Type B pancreatic cell (in vitro differentiated cells): ENCODE measurements at regions not wholly inside any gene's neighbourhood (a gene's known extent, or its start where the extent isn't known, plus 50 kb on each side); places are given as distances from the start of the nearest gene placed in this dataset.

ENCODE experiments used
- DNase-seq: peaks from one replicate; pipeline ENCODE4 v3.0.0; 2021; ENCODE audit warnings: mixed read lengths; ENCODE audit not compliant: unreplicated experiment; ENCODE audit errors: extremely low spot score
- H3K27ac Mint-ChIP-seq: 2 replicates; pipeline ENCODE4 v1.8.0; 2021; ENCODE audit warnings: mild to moderate bottlenecking, mixed read lengths
- H3K27me3 Mint-ChIP-seq: 2 replicates; pipeline ENCODE4 v1.8.0; 2021; ENCODE audit warnings: mixed read lengths
- H3K36me3 Mint-ChIP-seq: 2 replicates; pipeline ENCODE4 v1.8.0; 2021; ENCODE audit warnings: mixed read lengths
- H3K4me1 Mint-ChIP-seq: one replicate; pipeline ENCODE4 v1.8.0; 2021; ENCODE audit warnings: mixed read lengths; ENCODE audit not compliant: unreplicated experiment
- H3K4me3 Mint-ChIP-seq: 2 replicates; pipeline ENCODE4 v1.8.0; 2021; ENCODE audit warnings: mild to moderate bottlenecking, mixed read lengths
- H3K9me3 Mint-ChIP-seq: 2 replicates; pipeline ENCODE4 v1.8.0; 2021; ENCODE audit warnings: mixed read lengths
- TF ChIP-seq, protein P1 (sequence below): fragments of 200-600 bp; sonication (generic); conservative IDR thresholded peaks from 2 replicates; pipeline ENCODE4 v1.5.0; 2021; ENCODE audit warnings: antibody characterized with exemption, mild to moderate bottlenecking

DNA sequence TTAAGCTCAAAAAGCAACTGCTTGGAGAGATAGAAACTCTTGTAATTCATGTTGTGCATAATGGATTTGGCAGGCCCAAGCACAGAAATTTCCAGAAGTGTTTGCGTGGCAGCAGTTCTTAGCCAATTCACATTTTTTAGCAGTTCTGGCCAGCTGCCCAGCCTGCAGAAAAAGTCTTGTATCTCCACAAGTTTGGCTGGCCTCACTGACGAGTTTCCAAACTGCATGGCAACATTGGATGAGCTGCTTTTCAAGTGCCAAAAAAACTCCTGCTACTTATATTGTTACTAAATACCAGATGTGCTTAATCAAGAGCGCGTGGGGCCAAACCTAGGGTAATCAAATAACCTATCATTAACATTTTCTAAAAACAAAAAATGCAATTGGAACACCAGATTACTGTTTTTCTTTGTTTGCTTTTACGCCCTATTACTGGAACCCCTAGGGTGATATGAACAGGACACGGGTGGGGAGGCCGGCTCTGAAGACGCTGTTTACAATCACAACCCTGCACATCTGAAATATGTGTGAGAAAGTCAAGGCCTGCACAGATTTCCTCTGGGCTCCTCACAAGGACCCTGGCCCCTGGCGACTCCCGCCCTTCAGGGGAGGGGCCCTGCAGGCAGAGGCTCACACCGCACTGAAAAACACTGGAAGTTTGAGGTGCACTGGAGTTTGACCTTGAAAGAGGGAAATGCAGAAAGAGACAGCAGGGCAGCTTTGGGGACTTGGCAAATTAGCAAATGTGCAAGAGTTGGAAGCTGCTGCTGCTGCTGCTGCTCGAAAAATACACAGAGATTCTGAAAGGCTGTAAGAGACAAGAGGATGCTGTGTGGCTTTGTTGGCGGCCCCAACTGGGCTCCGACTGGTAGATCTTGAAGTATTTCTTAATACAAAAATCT lies 55.2 kb upstream of the TARBP1 start:
- Mint-ChIP-seq H3K27me3 (no peaks in the 10 kb centered on the region), H3K9me3 (no peaks in the 10 kb centered on the region), H3K27ac (peak overlapping the region; percentile 82), H3K4me3 (peak overlapping the region; percentile 23), H3K4me1 (peaks cover 89% of the 10 kb centered on the region), H3K36me3 (no peaks in the 10 kb centered on the region)
- TF ChIP-seq, protein P1, sequence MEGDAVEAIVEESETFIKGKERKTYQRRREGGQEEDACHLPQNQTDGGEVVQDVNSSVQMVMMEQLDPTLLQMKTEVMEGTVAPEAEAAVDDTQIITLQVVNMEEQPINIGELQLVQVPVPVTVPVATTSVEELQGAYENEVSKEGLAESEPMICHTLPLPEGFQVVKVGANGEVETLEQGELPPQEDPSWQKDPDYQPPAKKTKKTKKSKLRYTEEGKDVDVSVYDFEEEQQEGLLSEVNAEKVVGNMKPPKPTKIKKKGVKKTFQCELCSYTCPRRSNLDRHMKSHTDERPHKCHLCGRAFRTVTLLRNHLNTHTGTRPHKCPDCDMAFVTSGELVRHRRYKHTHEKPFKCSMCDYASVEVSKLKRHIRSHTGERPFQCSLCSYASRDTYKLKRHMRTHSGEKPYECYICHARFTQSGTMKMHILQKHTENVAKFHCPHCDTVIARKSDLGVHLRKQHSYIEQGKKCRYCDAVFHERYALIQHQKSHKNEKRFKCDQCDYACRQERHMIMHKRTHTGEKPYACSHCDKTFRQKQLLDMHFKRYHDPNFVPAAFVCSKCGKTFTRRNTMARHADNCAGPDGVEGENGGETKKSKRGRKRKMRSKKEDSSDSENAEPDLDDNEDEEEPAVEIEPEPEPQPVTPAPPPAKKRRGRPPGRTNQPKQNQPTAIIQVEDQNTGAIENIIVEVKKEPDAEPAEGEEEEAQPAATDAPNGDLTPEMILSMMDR, result no peak
- DNase-seq, result no peak

DNA sequence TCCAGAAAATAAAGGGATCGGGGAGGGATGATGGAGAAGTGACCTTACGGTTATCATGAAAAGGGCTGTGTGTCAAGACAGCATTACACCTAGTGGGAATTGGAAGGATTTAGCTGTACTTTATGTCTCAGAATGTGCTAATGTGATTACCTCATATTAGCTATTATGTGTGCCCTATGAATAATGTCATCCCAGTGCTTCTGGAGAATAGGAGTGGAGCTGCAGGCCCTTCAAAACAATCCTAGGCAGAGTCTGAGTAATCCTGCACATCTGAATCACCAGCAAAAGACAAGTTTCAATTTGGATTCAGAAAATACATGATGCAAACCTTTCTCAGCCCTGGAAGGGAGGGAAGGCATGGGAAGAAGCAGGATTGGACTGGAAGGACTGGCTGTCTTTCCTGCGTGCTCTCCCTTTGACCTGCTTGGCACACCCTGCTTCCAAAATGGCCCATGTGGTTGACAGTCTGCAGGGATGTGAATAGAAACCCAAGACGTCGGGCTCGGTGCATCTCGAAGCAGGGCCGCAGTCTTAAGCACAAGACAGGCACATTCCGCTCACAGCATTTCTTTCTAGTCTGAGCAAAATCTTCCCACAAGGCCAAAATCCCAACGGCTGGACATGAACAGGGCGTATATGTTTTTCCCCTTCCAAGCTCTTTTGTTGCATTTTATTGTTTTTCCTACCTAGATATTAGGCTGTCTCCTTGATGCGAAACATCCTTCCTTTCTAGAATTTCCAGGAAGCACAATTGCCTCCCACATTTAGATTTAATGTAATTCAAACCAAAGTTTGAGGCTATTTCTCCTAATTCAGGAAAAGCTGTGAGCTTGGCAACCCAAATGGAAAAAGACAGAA lies 54.3 kb upstream of the TARBP1 start:
- peaks cover 90% of the 10 kb centered on the region for H3K4me1 Mint-ChIP-seq
- H3K9me3 Mint-ChIP-seq, result no peaks in the 10 kb centered on the region
- no peaks in the 10 kb centered on the region for H3K36me3 Mint-ChIP-seq
- H3K27me3 Mint-ChIP-seq, result no peaks in the 10 kb centered on the region
- TF ChIP-seq, protein P1, result no peak
- no peak overlapping the region for H3K4me3 Mint-ChIP-seq
- peak overlapping the region; percentile 82 for H3K27ac Mint-ChIP-seq
- no peak for DNase-seq

GRCh38 chr1:234532503-234532922 lies 53.5 kb upstream of the TARBP1 start:
- Mint-ChIP-seq H3K4me3 (peak overlapping the region; percentile 36), H3K27me3 (no peaks in the 10 kb centered on the region), H3K4me1 (peaks cover 90% of the 10 kb centered on the region), H3K36me3 (no peaks in the 10 kb centered on the region), H3K9me3 (no peaks in the 10 kb centered on the region), H3K27ac (peak overlapping the region; percentile 81)
- DNase-seq, result no peak
- TF ChIP-seq, protein P1, result no peak

DNA sequence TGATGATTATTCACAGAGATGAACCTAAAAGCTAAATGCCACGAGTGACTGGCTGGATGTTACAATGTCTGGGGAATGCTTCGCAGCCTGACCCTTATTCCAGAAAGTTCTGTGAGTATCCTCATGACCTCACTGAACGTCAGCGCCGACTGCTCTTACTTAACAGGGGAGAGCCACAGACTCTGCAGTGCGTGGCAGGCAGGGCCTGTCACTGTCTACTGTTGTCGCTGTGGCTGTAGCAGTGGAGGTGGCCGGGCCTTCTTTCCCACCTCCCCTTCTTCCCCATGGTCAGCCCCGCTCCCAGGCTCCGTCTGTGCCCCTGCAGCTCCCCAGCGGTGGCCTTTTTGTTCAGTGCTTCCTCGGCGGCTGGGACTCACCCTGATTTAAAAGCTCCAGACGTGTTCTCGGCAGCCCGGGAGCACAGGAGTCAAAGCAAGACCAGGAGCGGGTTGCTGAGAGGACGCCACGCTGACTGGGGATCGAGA lies 52.2 kb upstream of the TARBP1 start:
- Mint-ChIP-seq H3K27me3 (no peaks in the 10 kb centered on the region), H3K4me3 (peak overlapping the region; percentile 60), H3K36me3 (no peaks in the 10 kb centered on the region), H3K9me3 (no peaks in the 10 kb centered on the region), H3K4me1 (peaks cover 89% of the 10 kb centered on the region), H3K27ac (peak overlapping the region; percentile 81)
- no peak for DNase-seq
- TF ChIP-seq, protein P1, result no peak

- peaks cover 86% of the 10 kb centered on the region for H3K4me1 Mint-ChIP-seq
- H3K27me3 Mint-ChIP-seq, result no peaks in the 10 kb centered on the region
- H3K4me3 Mint-ChIP-seq, result peak overlapping the region; percentile 1
- DNase-seq, result no peak
- no peaks in the 10 kb centered on the region for H3K36me3 Mint-ChIP-seq
- TF ChIP-seq, protein P1, result no peak
- peak overlapping the region; percentile 81 for H3K27ac Mint-ChIP-seq
- peaks cover under 1% of the 10 kb centered on the region for H3K9me3 Mint-ChIP-seq
These were observed 51.7 kb upstream of the TARBP1 start for GRCh38 chr1:234530672-234531071.
